ENCODE measurements at regions not wholly inside any gene's neighbourhood (a gene's known extent, or its start where the extent isn't known, plus 50 kb on each side); places are given as distances from the start of the nearest gene placed in this dataset.
A peak's percentile ranks its signal among the peaks of the same experiment; 100 is the strongest.
"Not testable (repeated sequence)": the region's sequence is repeated elsewhere in the genome, so short reads cannot be mapped to it uniquely, and the experiment has no call there.

- POLR2A ChIA-PET (ENCODE audit: low non-redundant PET): no interaction called here
- CTCF ChIA-PET: no interaction called here
- DNase-seq (ENCODE audit: low spot score): no peak
- H3K27ac ChIP-seq: no peak overlapping the region
- TF ChIP-seq, protein P1, sequence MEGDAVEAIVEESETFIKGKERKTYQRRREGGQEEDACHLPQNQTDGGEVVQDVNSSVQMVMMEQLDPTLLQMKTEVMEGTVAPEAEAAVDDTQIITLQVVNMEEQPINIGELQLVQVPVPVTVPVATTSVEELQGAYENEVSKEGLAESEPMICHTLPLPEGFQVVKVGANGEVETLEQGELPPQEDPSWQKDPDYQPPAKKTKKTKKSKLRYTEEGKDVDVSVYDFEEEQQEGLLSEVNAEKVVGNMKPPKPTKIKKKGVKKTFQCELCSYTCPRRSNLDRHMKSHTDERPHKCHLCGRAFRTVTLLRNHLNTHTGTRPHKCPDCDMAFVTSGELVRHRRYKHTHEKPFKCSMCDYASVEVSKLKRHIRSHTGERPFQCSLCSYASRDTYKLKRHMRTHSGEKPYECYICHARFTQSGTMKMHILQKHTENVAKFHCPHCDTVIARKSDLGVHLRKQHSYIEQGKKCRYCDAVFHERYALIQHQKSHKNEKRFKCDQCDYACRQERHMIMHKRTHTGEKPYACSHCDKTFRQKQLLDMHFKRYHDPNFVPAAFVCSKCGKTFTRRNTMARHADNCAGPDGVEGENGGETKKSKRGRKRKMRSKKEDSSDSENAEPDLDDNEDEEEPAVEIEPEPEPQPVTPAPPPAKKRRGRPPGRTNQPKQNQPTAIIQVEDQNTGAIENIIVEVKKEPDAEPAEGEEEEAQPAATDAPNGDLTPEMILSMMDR (conservative IDR thresholded peaks at IDR 0.05; ENCODE audit: low read depth): no peak
These were observed 309.9 kb downstream of the MIAT start for GRCh38 chr22:26967282-26967681.

DNA sequence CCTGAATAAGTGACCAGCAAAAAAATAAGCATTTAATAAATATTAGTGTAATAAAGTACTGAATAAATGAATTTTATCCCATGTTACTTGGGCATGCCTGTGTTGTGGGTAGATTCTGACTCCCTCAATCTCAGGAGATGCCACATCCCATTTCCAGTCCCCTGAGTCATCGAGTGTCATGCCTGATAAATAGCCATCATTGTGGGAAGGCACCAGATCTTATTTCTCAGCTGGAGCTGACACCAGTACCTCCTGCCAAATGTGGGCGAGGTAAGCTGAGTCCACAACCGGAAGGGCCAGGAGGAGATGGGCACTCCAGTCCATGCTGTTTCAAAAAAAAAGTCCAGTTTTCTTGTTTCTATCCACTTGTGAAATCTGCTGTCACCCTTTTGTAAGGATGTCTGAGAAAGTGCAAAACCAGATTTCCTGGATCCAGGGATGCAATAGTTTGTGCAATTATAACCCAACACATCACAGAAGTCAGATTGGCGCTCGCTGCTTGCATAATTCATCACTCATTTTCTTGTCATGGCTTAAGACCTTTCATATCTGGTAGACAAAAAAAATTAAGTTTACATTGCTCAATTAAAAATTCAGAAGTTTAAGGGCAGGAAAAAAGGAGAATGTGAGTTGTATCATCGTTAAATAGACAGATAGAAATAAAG, 311.6 kb downstream of the MIAT start:
- DNase-seq (ENCODE audit: low spot score): no peak
- H3K27ac ChIP-seq: no peak overlapping the region
- TF ChIP-seq, protein P1 (conservative IDR thresholded peaks at IDR 0.05; ENCODE audit: low read depth): no peak
- ChIA-PET POLR2A (ENCODE audit: low non-redundant PET) (no interaction called here), CTCF (no interaction called here)

DNA sequence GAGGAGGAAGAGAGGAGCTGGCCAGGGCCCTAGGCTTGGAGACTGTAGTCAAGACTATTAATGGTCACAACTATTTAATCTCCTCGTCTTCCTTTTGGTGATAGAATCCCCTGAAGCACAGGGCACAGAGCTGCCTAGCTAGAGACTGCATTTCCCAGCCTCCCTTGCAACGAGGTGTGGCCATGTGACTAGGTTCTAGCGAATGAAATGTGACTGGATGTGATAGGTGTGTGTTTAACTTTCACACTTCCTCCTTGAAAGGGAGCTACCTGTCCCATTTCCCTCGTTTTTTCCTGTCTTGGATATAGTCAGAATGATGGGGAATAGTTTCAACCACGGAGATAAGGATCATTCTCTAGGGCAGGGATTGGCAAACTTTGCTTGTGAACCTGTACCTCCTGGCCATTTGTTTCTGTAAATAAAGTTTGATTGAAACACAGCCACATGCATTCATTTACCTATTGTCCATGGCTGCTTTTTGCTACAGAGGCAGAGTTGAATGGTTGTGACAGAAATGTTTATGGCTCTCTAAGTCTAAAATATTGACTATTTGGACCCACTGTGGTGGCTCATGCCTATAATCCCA, 313.5 kb downstream of the MIAT start:
- TF ChIP-seq, protein P1 (conservative IDR thresholded peaks at IDR 0.05; ENCODE audit: low read depth): no peak
- H3K27ac ChIP-seq: no peak overlapping the region
- ChIA-PET CTCF (interaction anchor here (0.6 kb wide), 1 partner anchor 102 kb away, joined by 3 read pairs; no protein-coding TSS in a partner anchor), POLR2A (ENCODE audit: low non-redundant PET) (no interaction called here)
- no peak for DNase-seq (ENCODE audit: low spot score)

- DNase-seq (ENCODE audit: low spot score): no peak
- TF ChIP-seq, protein P1 (conservative IDR thresholded peaks at IDR 0.05; ENCODE audit: low read depth): no peak
- ChIA-PET CTCF (no interaction called here), POLR2A (ENCODE audit: low non-redundant PET) (no interaction called here)
- H3K27ac ChIP-seq: no peak overlapping the region
These were observed 314.9 kb downstream of the MIAT start for GRCh38 chr22:26972286-26972685.

DNA sequence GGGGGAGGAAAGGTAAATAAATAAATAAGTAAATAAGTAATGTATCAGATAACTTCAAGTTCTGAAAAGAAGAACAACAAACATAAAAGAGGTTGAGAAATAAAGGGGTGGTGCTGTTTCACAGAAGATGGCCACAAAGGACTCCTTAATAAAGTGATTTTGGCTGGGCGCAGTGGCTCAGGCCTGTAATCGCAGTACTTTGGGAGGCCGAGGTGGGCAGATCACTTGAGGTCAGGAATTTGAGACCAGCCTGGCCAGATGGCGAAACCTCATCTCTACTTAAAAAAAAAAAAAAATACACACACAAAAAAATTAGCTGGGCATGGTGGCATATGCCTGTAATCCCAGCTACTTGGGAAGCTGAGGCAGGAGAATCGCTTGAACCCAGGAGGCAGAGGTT, 315.5 kb downstream of the MIAT start:
- CTCF ChIA-PET; H3K27ac ChIP-seq; POLR2A ChIA-PET (ENCODE audit: low non-redundant PET); DNase-seq (ENCODE audit: low spot score): not testable (repeated sequence)

DNA sequence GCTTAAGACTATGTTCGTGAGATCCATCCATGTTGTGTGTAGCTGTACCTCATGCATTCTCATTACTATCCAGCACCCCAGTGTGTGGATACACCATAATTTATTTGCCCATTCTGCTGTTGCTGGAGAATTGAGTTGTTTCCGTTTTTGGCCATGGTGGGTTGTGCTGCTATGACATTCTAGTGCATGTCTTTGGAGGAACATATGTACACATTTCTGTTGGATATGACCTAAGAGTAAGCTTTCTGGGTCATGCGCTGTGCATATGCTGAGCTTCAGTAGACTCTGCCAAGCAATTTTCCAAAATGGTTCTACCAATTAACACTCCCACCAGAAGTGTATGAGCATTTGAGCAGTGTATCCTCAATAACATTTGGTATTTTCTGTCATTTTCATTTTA, 316.6 kb downstream of the MIAT start:
- H3K27ac ChIP-seq: no peak overlapping the region
- DNase-seq (ENCODE audit: low spot score): no peak
- ChIA-PET POLR2A (ENCODE audit: low non-redundant PET) (no interaction called here), CTCF (no interaction called here)
- TF ChIP-seq, protein P1 (conservative IDR thresholded peaks at IDR 0.05; ENCODE audit: low read depth): no peak

DNA sequence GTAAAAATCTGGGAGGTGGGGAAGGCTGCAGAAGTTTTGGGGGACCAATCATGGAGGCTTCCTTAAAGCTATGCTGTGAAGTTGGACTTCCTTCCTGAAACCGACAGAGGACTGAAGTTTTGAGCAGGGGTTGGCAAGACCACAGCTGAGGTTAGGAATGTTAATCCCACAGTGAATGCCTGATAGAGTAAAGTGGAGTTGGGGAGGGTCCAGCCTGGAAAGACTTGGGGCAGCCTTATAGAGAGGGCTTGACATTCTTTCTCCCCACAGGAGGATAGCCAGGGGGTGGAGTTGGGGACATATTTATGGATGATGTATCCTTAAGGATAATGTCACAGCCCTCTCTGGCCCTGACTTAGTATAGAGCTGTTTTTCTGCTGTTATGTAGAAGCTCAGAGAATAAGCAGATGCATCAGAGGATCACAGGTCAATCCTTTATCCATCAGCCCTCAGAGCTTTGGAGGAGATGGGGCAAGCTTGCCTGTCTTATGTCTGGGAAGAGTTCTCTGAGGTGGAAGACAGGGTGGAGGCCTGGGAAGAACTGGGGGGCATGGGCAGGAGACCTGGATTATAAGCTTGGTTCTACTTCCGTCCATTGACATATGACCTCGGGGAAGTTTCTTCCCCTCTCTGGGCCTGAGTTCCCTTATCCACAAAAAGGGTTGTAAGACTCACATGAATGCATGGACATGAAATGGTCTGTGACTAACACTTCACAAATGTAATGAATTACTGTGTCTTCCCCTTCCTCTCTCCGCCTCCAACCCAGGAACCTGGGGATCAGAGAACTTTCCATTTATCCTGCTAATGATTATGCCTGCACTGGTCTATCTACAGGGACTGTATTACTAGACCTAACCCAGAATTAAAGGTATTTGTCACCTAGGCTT, 317.8 kb downstream of the MIAT start:
- TF ChIP-seq, protein P1 (conservative IDR thresholded peaks at IDR 0.05; ENCODE audit: low read depth): no peak
- no peak overlapping the region for H3K27ac ChIP-seq
- CTCF ChIA-PET: no interaction called here
- DNase-seq (ENCODE audit: low spot score): peak; percentile 2
- POLR2A ChIA-PET (ENCODE audit: low non-redundant PET): no interaction called here
